SU-DHL-6 (cell line): ENCODE measurements at regions not wholly inside any gene's neighbourhood (a gene's known extent, or its start where the extent isn't known, plus 50 kb on each side); places are given as distances from the start of the nearest gene placed in this dataset.

Experiments
- CTCF ChIP-seq: fragments of 200-600 bp; sonication (generic); IDR thresholded peaks from one replicate; pipeline ENCODE4 v1.5.1; 2017; ENCODE audit warnings: antibody characterized with exemption, mild to moderate bottlenecking, low read length, moderate library complexity; ENCODE audit not compliant: insufficient read depth, poor library complexity, severe bottlenecking
- EZH2phosphoT487 ChIP-seq: fragments of 200-600 bp; sonication (generic), shearing (Covaris generic); conservative IDR thresholded peaks from 2 replicates; pipeline ENCODE4 v1.6.1; 2018; ENCODE audit warnings: mild to moderate bottlenecking, antibody characterized with exemption, low read length, moderate library complexity, mixed read lengths

GRCh38 chr6:1504465-1504864 lies 105.2 kb upstream of the FOXC1 start:
- TF ChIP-seq CTCF (no peak), EZH2phosphoT487 (no peak)
